ENCODE measurements at regions not wholly inside any gene's neighbourhood (a gene's known extent, or its start where the extent isn't known, plus 50 kb on each side); places are given as distances from the start of the nearest gene placed in this dataset.

GRCh38 chr19:28522545-28522922, 690.4 kb downstream of the UQCRFS1 start:
- H3K27me3 ChIP-seq (ENCODE audit: low read depth): peaks cover 13% of the 10 kb centered on the region
- TF ChIP-seq, protein P1, sequence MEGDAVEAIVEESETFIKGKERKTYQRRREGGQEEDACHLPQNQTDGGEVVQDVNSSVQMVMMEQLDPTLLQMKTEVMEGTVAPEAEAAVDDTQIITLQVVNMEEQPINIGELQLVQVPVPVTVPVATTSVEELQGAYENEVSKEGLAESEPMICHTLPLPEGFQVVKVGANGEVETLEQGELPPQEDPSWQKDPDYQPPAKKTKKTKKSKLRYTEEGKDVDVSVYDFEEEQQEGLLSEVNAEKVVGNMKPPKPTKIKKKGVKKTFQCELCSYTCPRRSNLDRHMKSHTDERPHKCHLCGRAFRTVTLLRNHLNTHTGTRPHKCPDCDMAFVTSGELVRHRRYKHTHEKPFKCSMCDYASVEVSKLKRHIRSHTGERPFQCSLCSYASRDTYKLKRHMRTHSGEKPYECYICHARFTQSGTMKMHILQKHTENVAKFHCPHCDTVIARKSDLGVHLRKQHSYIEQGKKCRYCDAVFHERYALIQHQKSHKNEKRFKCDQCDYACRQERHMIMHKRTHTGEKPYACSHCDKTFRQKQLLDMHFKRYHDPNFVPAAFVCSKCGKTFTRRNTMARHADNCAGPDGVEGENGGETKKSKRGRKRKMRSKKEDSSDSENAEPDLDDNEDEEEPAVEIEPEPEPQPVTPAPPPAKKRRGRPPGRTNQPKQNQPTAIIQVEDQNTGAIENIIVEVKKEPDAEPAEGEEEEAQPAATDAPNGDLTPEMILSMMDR (IDR thresholded peaks at IDR 0.05; ENCODE audit: borderline replicate concordance): no peak
- H3K4me1 ChIP-seq: no peaks in the 10 kb centered on the region
- no peak overlapping the region for H3K4me3 ChIP-seq
- DNase-seq: no peak
- H3K36me3 ChIP-seq: no peaks in the 10 kb centered on the region
- H3K9me3 ChIP-seq (replicated peaks): no peaks in the 10 kb centered on the region
- H3K27ac ChIP-seq (replicated peaks): no peak overlapping the region
- intact Hi-C loops (cut with micrococcal nuclease): no loop called here

- H3K36me3 ChIP-seq: no peaks in the 10 kb centered on the region
- H3K9me3 ChIP-seq (replicated peaks): no peaks in the 10 kb centered on the region
- intact Hi-C loops (cut with micrococcal nuclease): no loop called here
- H3K27me3 ChIP-seq (ENCODE audit: low read depth): peaks cover 13% of the 10 kb centered on the region
- no peak overlapping the region for H3K27ac ChIP-seq (replicated peaks)
- no peaks in the 10 kb centered on the region for H3K4me1 ChIP-seq
- TF ChIP-seq, protein P1 (IDR thresholded peaks at IDR 0.05; ENCODE audit: borderline replicate concordance): no peak
- H3K4me3 ChIP-seq: no peak overlapping the region
- no peak for DNase-seq
Measured at GRCh38 chr19:28521614-28522544, 691.1 kb downstream of the UQCRFS1 start.

- peaks cover 13% of the 10 kb centered on the region for H3K27me3 ChIP-seq (ENCODE audit: low read depth)
- H3K4me3 ChIP-seq: no peak overlapping the region
- intact Hi-C loops (cut with micrococcal nuclease): no loop called here
- DNase-seq: no peak
- TF ChIP-seq, protein P1 (IDR thresholded peaks at IDR 0.05; ENCODE audit: borderline replicate concordance): no peak
- no peaks in the 10 kb centered on the region for H3K36me3 ChIP-seq
- no peak overlapping the region for H3K27ac ChIP-seq (replicated peaks)
- no peaks in the 10 kb centered on the region for H3K9me3 ChIP-seq (replicated peaks)
- no peaks in the 10 kb centered on the region for H3K4me1 ChIP-seq
Measured at GRCh38 chr19:28520998-28521568, 691.9 kb downstream of the UQCRFS1 start.

DNA sequence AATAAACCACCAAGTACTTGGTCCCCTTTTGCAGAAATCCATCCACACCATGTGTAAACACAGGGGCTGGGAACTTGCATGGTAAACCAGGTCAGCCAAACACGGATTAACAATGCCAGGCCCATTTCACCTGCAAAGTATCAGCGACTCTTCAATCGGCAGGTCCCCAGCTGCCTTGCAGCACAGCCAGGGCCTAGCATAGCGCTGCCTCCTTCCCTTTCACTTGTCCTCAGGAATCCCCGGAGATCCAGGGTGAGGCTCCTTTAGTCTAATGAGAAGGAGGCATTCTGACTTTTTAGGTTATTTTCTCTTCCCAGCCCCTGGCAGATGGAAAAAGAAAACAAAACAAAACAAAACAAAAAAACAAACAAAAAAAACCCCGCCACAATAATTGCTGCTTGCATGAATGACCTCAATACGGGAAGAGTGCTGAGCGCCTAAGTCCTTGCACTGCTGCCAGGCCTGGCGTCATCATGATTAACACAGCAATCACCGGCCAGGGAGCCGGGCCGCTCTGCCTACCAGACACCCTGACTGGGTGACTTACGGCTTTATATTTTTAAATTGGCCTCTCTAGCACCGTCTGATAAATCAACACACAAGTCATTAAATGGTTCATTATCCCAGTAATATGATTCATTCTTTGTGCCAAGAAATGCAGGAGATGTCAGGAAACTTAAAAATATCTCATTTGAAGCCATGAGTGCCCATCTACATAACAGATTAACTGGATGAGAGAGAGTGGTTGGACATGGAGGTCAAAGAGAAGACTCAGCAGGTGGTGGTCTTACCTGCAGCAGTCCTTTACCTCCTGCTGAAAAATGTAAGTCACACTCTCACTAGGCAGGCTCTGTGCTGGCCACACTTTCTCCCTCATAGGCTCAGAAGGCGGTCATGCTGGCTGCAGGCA, 692.7 kb downstream of the UQCRFS1 start:
- H3K36me3 ChIP-seq: no peaks in the 10 kb centered on the region
- H3K9me3 ChIP-seq (replicated peaks): no peaks in the 10 kb centered on the region
- no peak for DNase-seq
- intact Hi-C loops (cut with micrococcal nuclease): no loop called here
- no peak overlapping the region for H3K27ac ChIP-seq (replicated peaks)
- no peaks in the 10 kb centered on the region for H3K4me1 ChIP-seq
- peaks cover 13% of the 10 kb centered on the region for H3K27me3 ChIP-seq (ENCODE audit: low read depth)
- H3K4me3 ChIP-seq: no peak overlapping the region
- TF ChIP-seq, protein P1 (IDR thresholded peaks at IDR 0.05; ENCODE audit: borderline replicate concordance): no peak

DNA sequence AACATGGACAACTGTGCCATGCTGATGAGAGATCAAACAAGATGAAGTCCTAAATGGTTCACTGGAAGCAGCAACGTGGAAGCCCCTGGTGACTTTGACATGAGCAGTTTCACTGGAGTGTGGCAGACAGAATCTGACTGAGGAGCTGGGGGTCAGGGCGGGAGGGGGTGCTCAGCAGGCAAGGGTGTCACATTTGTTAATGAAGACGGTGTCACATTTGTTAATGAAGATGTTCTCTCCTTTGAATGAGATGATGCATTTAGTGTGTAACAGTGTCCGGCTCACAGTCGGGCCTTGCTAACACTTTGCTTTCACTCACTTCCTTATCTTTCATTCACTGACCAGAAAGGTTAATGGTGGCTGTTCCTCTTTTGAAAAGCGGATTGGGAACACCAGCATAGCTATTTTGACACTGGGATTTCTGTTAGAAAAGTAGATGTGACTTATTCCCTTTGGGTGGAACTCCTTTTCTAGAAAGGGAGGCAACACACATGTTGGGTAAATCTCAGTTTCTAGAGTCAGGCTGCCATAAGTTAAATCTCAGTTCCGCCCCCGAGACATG, 693.7 kb downstream of the UQCRFS1 start:
- Histone ChIP-seq H3K4me1 (no peaks in the 10 kb centered on the region), H3K4me3 (no peak overlapping the region), H3K27me3 (ENCODE audit: low read depth) (peaks cover 13% of the 10 kb centered on the region), H3K36me3 (no peaks in the 10 kb centered on the region), H3K9me3 (replicated peaks) (no peaks in the 10 kb centered on the region), H3K27ac (replicated peaks) (no peak overlapping the region)
- TF ChIP-seq, protein P1 (IDR thresholded peaks at IDR 0.05; ENCODE audit: borderline replicate concordance): no peak
- DNase-seq: no peak
- intact Hi-C loops (cut with micrococcal nuclease): no loop called here

Measured in left ventricle myocardium inferior (tissue), 1 donor.